HFFc6 (cell line): ENCODE measurements at regions not wholly inside any gene's neighbourhood (a gene's known extent, or its start where the extent isn't known, plus 50 kb on each side); places are given as distances from the start of the nearest gene placed in this dataset.

ENCODE experiments used
- DNase-seq: peaks from one replicate; pipeline ENCODE4 v3.0.0-alpha.2; 2018
- H3K27ac Mint-ChIP-seq: 2 replicates; pipeline ENCODE4 v1.8.0; 2020; ENCODE audit warnings: mild to moderate bottlenecking, mixed read lengths
- H3K27me3 Mint-ChIP-seq: 2 replicates; pipeline ENCODE4 v1.8.0; 2021; ENCODE audit warnings: mild to moderate bottlenecking, moderate library complexity, mixed read lengths; ENCODE audit not compliant: insufficient read depth
- H3K36me3 Mint-ChIP-seq: 2 replicates; pipeline ENCODE4 v1.8.0; 2021; ENCODE audit warnings: low read depth, mixed read lengths
- H3K4me1 Mint-ChIP-seq: 2 replicates; pipeline ENCODE4 v1.8.0; 2020; ENCODE audit warnings: low read depth, mixed read lengths
- H3K4me3 Mint-ChIP-seq: 2 replicates; pipeline ENCODE4 v1.8.0; 2020; ENCODE audit warnings: mild to moderate bottlenecking, moderate library complexity, mixed read lengths
- H3K9me3 Mint-ChIP-seq: 2 replicates; pipeline ENCODE4 v1.8.0; 2020; ENCODE audit warnings: mild to moderate bottlenecking, mixed read lengths
- TF ChIP-seq, protein P1 (sequence below): fragments of 200-600 bp; sonication (generic); IDR thresholded peaks from 2 replicates; pipeline ENCODE4 v1.5.0; 2021; ENCODE audit warnings: antibody characterized with exemption, mild to moderate bottlenecking

- TF ChIP-seq, protein P1, sequence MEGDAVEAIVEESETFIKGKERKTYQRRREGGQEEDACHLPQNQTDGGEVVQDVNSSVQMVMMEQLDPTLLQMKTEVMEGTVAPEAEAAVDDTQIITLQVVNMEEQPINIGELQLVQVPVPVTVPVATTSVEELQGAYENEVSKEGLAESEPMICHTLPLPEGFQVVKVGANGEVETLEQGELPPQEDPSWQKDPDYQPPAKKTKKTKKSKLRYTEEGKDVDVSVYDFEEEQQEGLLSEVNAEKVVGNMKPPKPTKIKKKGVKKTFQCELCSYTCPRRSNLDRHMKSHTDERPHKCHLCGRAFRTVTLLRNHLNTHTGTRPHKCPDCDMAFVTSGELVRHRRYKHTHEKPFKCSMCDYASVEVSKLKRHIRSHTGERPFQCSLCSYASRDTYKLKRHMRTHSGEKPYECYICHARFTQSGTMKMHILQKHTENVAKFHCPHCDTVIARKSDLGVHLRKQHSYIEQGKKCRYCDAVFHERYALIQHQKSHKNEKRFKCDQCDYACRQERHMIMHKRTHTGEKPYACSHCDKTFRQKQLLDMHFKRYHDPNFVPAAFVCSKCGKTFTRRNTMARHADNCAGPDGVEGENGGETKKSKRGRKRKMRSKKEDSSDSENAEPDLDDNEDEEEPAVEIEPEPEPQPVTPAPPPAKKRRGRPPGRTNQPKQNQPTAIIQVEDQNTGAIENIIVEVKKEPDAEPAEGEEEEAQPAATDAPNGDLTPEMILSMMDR: no peak
- no peak overlapping the region for H3K4me3 Mint-ChIP-seq
- H3K27ac Mint-ChIP-seq: no peak overlapping the region
- DNase-seq: no peak
- no peaks in the 10 kb centered on the region; the same call in 1 of the 2 replicates for H3K4me1 Mint-ChIP-seq
- peaks cover 14% of the 10 kb centered on the region; the same call in 1 of the 2 replicates for H3K9me3 Mint-ChIP-seq
- H3K36me3 Mint-ChIP-seq: no peaks in the 10 kb centered on the region
- no peaks in the 10 kb centered on the region for H3K27me3 Mint-ChIP-seq
Measured at GRCh38 chr11:92506809-92507336, 282.3 kb downstream of the FAT3 start.

GRCh38 chr11:92510591-92510990, 286.0 kb downstream of the FAT3 start:
- no peaks in the 10 kb centered on the region for H3K27me3 Mint-ChIP-seq
- no peaks in the 10 kb centered on the region; the same call in 1 of the 2 replicates for H3K4me1 Mint-ChIP-seq
- DNase-seq: no peak
- no peak overlapping the region for H3K4me3 Mint-ChIP-seq
- peaks cover 11% of the 10 kb centered on the region; the same call in 1 of the 2 replicates for H3K9me3 Mint-ChIP-seq
- TF ChIP-seq, protein P1: no peak
- no peaks in the 10 kb centered on the region for H3K36me3 Mint-ChIP-seq
- H3K27ac Mint-ChIP-seq: no peak overlapping the region

GRCh38 chr11:92511522-92512203, 287.0 kb downstream of the FAT3 start:
- no peaks in the 10 kb centered on the region for H3K36me3 Mint-ChIP-seq
- H3K4me1 Mint-ChIP-seq: no peaks in the 10 kb centered on the region
- H3K4me3 Mint-ChIP-seq: no peak overlapping the region
- TF ChIP-seq, protein P1: no peak
- DNase-seq: no peak
- H3K9me3 Mint-ChIP-seq: peaks cover 12% of the 10 kb centered on the region
- no peaks in the 10 kb centered on the region for H3K27me3 Mint-ChIP-seq
- H3K27ac Mint-ChIP-seq: no peak overlapping the region

DNA sequence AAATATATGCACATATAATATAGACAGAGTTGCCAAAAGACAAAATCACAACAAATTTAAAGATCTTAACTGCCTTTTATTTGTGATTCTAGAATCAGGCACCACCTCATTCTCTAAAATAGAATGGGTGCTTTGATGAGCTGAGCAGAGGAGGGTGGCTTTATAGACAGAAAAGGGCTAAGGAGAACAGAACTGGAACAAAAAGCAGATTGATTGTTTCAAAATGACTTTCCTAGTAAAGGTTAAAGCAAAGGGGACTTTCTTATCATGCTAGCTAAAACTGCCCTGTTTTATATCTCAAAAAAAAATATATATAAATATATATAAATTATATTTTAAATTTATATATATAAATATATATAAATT, 287.6 kb downstream of the FAT3 start:
- peaks cover 15% of the 10 kb centered on the region for H3K9me3 Mint-ChIP-seq
- no peaks in the 10 kb centered on the region for H3K36me3 Mint-ChIP-seq
- no peak overlapping the region for H3K27ac Mint-ChIP-seq
- TF ChIP-seq, protein P1: no peak
- no peaks in the 10 kb centered on the region for H3K4me1 Mint-ChIP-seq
- no peak overlapping the region for H3K4me3 Mint-ChIP-seq
- no peak for DNase-seq
- no peaks in the 10 kb centered on the region for H3K27me3 Mint-ChIP-seq

DNA sequence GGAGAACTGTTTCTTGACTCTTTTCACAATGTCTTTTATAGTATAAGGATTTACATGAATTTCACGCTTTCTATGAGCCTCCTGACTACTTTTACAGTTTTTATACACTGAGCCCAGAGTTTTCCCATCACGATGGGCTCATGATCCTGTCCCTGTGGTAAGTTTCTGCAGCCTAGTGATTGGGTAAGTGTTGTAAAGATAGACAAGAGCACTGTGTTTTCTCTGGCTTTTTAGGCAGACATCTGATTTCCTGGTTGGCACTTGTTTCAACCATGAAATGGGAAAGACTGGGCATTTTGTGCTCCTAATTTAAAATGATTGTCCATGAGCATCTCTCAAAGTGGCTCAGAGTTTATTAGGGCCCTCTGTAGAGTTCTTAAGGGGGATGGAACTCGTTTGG, 299.0 kb downstream of the FAT3 start:
- no peaks in the 10 kb centered on the region; the same call in none of the 2 replicates for H3K27me3 Mint-ChIP-seq

More for the DNA sequence above, 299.0 kb downstream of the FAT3 start:
- H3K4me3 Mint-ChIP-seq: no peak overlapping the region
- no peaks in the 10 kb centered on the region for H3K4me1 Mint-ChIP-seq
- DNase-seq: no peak
- H3K27ac Mint-ChIP-seq: no peak overlapping the region
- TF ChIP-seq, protein P1: no peak
- H3K9me3 Mint-ChIP-seq: peaks cover 16% of the 10 kb centered on the region
- no peaks in the 10 kb centered on the region for H3K36me3 Mint-ChIP-seq
